RWPE2 (cell line): ENCODE measurements at regions not wholly inside any gene's neighbourhood (a gene's known extent, or its start where the extent isn't known, plus 50 kb on each side); places are given as distances from the start of the nearest gene placed in this dataset.

Source experiments
- ATAC-seq: fragments of 200-7000 bp; cut with Tn5 transposase; 3 replicates; pipeline ENCODE4 v1.9.1; 2021; ENCODE audit warnings: low read depth
- DNase-seq: peaks from one replicate; pipeline ENCODE4 v3.0.0-alpha.2; 2020; ENCODE audit warnings: low spot score
- H3K27ac ChIP-seq: fragments of 450-650 bp; 2 replicates; pipeline ENCODE4 v1.5.1; 2017; ENCODE audit warnings: mild to moderate bottlenecking; ENCODE audit not compliant: poor library complexity, severe bottlenecking
- H3K27me3 ChIP-seq: fragments of 250-450 bp; sonication (Bioruptor Pico); 2 replicates; pipeline ENCODE4 v1.5.1; 2021; ENCODE audit warnings: mild to moderate bottlenecking, moderate library complexity; ENCODE audit not compliant: insufficient read depth, poor library complexity, severe bottlenecking
- H3K36me3 ChIP-seq: fragments of 250-450 bp; sonication (Bioruptor Pico); 2 replicates; pipeline ENCODE4 v1.5.1; 2020; ENCODE audit warnings: low read depth, mild to moderate bottlenecking, moderate library complexity
- H3K4me1 ChIP-seq: fragments of 250-450 bp; sonication (Bioruptor Pico); 2 replicates; pipeline ENCODE4 v1.5.1; 2021; ENCODE audit warnings: mild to moderate bottlenecking, moderate library complexity; ENCODE audit not compliant: insufficient read depth, poor library complexity, severe bottlenecking
- H3K4me3 ChIP-seq: fragments of 250-450 bp; sonication (Bioruptor Pico); 2 replicates; pipeline ENCODE4 v1.5.1; 2021; ENCODE audit warnings: mild to moderate bottlenecking, moderate library complexity; ENCODE audit not compliant: severe bottlenecking
- H3K9me3 ChIP-seq: fragments of 250-450 bp; sonication (Bioruptor Pico); 2 replicates; pipeline ENCODE4 v1.5.1; 2021; ENCODE audit warnings: mild to moderate bottlenecking, moderate library complexity; ENCODE audit not compliant: severe bottlenecking
- CTCF ChIP-seq: fragments of 450-650 bp; IDR thresholded peaks from one replicate; pipeline ENCODE4 v1.5.1; 2017; ENCODE audit warnings: mild to moderate bottlenecking, moderate library complexity; ENCODE audit not compliant: poor library complexity, severe bottlenecking

GRCh38 chr6:23559587-23560343 is 566.2 kb upstream of the NRSN1 start:
- Histone ChIP-seq H3K36me3 (no peaks in the 10 kb centered on the region), H3K9me3 (no peaks in the 10 kb centered on the region), H3K27me3 (no peaks in the 10 kb centered on the region), H3K4me1 (no peaks in the 10 kb centered on the region), H3K4me3 (no peak overlapping the region), H3K27ac (no peak overlapping the region)
- TF ChIP-seq CTCF: no peak
- ATAC-seq (no peak), DNase-seq (no peak)

- H3K9me3 ChIP-seq: no peaks in the 10 kb centered on the region
- H3K27me3 ChIP-seq: no peaks in the 10 kb centered on the region
- no peak overlapping the region for H3K27ac ChIP-seq
- H3K4me3 ChIP-seq: no peak overlapping the region
- DNase-seq (no peak), ATAC-seq (no peak)
- TF ChIP-seq CTCF: no peak
- H3K4me1 ChIP-seq: no peaks in the 10 kb centered on the region
- H3K36me3 ChIP-seq: no peaks in the 10 kb centered on the region
Measured at GRCh38 chr6:23561732-23562131, 564.3 kb upstream of the NRSN1 start.

- no peak for DNase-seq
- H3K4me1 ChIP-seq: no peaks in the 10 kb centered on the region
- TF ChIP-seq CTCF: no peak
- H3K36me3 ChIP-seq: no peaks in the 10 kb centered on the region
- ATAC-seq: no peak
- no peaks in the 10 kb centered on the region for H3K9me3 ChIP-seq
- H3K27ac ChIP-seq: no peak overlapping the region
- no peaks in the 10 kb centered on the region for H3K27me3 ChIP-seq
- H3K4me3 ChIP-seq: no peak overlapping the region
Measured at GRCh38 chr6:23562554-23562953, 563.5 kb upstream of the NRSN1 start.

- Histone ChIP-seq H3K4me1 (no peaks in the 10 kb centered on the region), H3K36me3 (no peaks in the 10 kb centered on the region), H3K27me3 (no peaks in the 10 kb centered on the region), H3K27ac (no peak overlapping the region), H3K4me3 (no peak overlapping the region), H3K9me3 (no peaks in the 10 kb centered on the region)
- no peak for TF ChIP-seq CTCF
- ATAC-seq (no peak), DNase-seq (no peak)
Measured at GRCh38 chr6:23563323-23563722, 562.7 kb upstream of the NRSN1 start.

- TF ChIP-seq CTCF: no peak
Measured at GRCh38 chr6:23566418-23566817, 559.6 kb upstream of the NRSN1 start.

More at GRCh38 chr6:23566418-23566817, 559.6 kb upstream of the NRSN1 start:
- no peak for ATAC-seq
- Histone ChIP-seq H3K36me3 (no peaks in the 10 kb centered on the region), H3K27ac (no peak overlapping the region), H3K4me3 (no peak overlapping the region), H3K9me3 (no peaks in the 10 kb centered on the region), H3K27me3 (no peaks in the 10 kb centered on the region), H3K4me1 (no peaks in the 10 kb centered on the region)
- DNase-seq: no peak
